Fibroblast of villous mesenchyme (primary cell): ENCODE measurements at regions not wholly inside any gene's neighbourhood (a gene's known extent, or its start where the extent isn't known, plus 50 kb on each side); places are given as distances from the start of the nearest gene placed in this dataset.

Experiments used
- DNase-seq: peaks from one replicate; pipeline ENCODE4 v3.0.0-alpha.2; 2010; ENCODE audit warnings: low read depth
- H3K4me3 ChIP-seq: 2 replicates; pipeline ENCODE4 v1.5.1; 2011; ENCODE audit warnings: low read depth, mild to moderate bottlenecking, low read length
- TF ChIP-seq, protein P1 (sequence below): IDR thresholded peaks from 2 replicates; pipeline ENCODE4 v1.5.1; 2012; ENCODE audit warnings: low read depth, mild to moderate bottlenecking, low read length; ENCODE audit not compliant: insufficient read depth

DNA sequence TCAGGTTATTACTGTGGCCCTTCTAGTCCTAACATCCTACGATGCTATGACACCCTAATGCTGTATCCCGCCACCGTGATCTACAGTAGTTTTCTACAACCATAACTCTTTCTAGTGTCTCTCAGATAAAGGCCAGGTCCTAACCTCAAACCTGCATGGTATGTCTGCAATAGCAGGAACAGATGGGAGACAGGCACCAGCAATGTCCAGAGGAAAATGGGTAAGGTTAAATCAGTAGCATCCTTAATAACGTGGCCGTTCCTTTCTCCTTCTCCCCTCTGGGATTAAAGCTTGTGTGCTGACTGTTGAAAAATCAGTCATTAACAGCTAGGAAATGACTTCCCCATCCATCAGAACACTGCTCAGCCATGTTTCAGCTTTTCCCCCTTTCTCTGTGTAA lies 321.9 kb upstream of the NPVF start:
- TF ChIP-seq, protein P1, sequence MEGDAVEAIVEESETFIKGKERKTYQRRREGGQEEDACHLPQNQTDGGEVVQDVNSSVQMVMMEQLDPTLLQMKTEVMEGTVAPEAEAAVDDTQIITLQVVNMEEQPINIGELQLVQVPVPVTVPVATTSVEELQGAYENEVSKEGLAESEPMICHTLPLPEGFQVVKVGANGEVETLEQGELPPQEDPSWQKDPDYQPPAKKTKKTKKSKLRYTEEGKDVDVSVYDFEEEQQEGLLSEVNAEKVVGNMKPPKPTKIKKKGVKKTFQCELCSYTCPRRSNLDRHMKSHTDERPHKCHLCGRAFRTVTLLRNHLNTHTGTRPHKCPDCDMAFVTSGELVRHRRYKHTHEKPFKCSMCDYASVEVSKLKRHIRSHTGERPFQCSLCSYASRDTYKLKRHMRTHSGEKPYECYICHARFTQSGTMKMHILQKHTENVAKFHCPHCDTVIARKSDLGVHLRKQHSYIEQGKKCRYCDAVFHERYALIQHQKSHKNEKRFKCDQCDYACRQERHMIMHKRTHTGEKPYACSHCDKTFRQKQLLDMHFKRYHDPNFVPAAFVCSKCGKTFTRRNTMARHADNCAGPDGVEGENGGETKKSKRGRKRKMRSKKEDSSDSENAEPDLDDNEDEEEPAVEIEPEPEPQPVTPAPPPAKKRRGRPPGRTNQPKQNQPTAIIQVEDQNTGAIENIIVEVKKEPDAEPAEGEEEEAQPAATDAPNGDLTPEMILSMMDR: no peak
- DNase-seq: no peak
- H3K4me3 ChIP-seq: no peak overlapping the region

DNA sequence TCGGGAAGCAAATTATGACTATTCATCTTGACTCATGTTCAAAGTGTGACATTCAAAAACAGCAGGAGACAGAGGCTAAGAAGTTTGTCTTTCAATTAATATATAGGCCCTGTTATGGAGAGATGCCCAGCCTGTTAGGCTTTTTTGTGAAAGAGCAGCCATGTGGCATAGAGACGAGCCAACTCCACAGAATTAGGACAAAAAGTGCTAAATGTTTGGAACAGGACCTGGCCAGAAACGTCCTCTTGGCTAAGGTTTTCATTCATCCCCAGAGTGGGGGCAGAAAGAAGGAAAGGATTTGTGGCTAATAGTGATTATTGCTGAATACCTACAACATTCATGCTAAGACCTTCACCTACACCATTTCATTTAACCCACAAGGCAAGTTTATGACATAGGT lies 324.7 kb upstream of the NPVF start:
- no peak overlapping the region for H3K4me3 ChIP-seq
- DNase-seq: no peak
- TF ChIP-seq, protein P1: no peak

GRCh38 chr7:25553580-25554291 lies 325.4 kb upstream of the NPVF start:
- DNase-seq: no peak
- TF ChIP-seq, protein P1: no peak
- H3K4me3 ChIP-seq: no peak overlapping the region

DNA sequence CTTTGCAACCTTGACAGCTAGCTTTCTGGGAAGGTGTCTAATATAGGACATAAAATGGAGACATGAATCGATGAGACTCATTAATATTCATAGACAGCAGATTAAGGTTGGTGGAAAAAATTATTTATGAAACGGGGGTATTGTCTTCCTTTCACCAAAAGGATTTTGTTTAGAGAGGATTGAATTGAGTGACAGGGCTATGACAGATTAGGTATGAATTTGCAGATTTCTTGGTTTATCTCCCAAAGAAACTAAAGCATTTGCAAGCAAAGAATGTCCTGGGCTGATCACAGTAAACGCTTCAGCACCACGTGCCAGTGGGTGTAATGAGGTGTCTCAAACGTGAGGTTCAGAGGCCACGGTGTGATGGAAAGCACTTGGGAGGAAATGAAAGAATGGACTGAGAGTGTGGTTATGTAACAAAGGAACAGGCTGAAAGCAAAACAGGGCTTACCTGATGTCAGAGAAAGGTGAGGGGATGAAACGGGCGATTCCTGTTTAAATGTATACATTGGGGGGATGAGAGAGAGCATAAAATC lies 329.2 kb upstream of the NPVF start:
- no peak overlapping the region for H3K4me3 ChIP-seq
- TF ChIP-seq, protein P1: no peak
- DNase-seq: no peak

DNA sequence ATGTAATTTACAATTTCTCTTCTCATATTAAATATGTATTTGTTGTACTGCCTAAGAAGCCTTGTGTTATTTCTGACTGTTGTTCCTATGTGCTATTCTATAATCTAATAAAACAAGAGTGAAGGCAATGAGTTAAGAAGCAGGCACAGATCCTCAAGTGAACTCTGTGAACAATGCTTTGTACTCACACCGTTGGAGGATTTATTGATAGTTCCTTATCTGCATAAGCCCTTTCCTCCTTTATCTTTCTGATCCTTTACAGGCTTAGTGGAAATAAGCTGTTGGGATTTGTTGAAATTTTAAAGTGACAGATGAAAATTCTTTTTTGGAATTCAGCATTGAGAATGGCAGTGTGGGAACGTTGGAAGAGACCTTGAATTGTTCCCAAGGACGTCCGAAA lies 329.6 kb upstream of the NPVF start:
- H3K4me3 ChIP-seq: no peak overlapping the region
- TF ChIP-seq, protein P1: no peak
- DNase-seq: no peak

GRCh38 chr7:25558605-25559004 lies 330.3 kb upstream of the NPVF start:
- TF ChIP-seq, protein P1: no peak
- DNase-seq: no peak
- no peak overlapping the region for H3K4me3 ChIP-seq
